RCC 7860 (cell line): ENCODE measurements at regions not wholly inside any gene's neighbourhood (a gene's known extent, or its start where the extent isn't known, plus 50 kb on each side); places are given as distances from the start of the nearest gene placed in this dataset.

Experiments used
- DNase-seq: peaks from one replicate; pipeline ENCODE4 v3.0.0-alpha.2; 2015; ENCODE audit warnings: low spot score
- FAIRE-seq: peaks from 2 replicates; lab custom pipeline; 2012; peaks lifted over from hg19 to GRCh38; lab: Jason Lieb, UNC

DNA sequence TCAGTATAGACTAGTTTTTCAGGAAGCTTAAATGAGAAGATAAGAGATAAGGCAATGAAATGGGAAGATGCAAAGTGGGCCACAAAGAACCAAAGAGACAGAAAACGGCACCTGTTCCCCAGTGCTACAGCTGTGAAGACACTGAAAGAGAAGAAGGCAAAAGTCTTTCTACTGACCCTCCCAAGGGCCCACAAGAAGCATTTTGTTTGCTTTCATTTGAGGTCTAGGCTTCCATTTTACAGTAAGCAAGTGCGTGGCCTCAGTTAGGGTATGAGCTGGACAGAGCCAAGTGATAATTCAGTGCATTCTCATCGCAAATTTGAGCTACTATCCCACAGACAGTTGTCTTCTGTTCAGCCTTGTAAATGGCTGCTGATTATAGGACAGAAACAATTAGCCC, 53.4 kb upstream of the STK17B start:
- DNase-seq: no peak
- no peak for FAIRE-seq

DNA sequence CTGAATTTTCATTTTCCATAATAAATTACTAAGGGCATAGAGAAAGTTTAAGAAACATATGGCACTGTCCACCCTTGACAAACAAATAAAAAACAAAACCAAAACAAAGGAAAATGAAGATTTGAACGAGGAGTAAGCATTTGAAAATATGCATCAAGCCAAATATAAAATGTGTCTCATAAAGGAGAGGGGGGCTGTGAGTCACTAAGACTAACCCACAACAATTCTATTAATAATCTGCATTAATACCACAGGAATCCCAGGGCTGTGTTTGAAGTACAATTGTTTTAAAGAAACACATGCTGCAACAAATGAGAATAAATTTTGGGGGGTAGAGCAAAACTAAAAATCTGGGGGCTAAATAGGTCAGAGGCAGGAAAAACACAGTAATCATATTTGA, 53.8 kb upstream of the STK17B start:
- DNase-seq (no peak), FAIRE-seq (peak; percentile 72)

DNA sequence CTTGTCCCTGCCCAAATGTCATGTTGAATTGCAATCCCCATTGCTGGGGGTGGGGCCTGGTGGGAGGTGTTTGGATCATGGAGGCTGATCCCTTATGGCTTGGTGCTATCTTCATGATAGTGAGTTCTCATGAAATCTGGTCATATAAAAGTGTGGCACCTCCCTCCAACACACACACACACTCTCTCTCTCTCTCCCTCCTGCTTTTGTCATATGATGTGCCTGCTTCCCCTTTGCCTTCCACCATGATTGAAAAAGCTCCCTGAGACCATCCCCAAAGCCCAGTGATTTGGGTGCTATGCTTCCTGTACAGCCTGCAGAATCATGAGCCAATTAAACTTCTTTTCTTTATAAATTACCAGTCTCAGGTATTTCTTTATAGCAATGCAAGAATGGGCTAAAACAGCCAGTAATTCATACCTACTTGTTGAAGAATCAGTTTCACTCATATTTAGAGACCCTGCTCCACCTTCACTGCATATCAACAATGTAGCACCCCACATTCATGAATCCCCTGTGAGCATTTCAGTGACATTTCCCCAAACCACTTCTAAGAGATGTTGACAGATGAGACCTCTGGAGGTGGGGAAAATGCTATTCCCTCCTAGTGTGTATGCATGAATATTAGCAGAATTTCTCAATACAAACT, 54.8 kb upstream of the STK17B start:
- FAIRE-seq (no peak), DNase-seq (no peak)

DNA sequence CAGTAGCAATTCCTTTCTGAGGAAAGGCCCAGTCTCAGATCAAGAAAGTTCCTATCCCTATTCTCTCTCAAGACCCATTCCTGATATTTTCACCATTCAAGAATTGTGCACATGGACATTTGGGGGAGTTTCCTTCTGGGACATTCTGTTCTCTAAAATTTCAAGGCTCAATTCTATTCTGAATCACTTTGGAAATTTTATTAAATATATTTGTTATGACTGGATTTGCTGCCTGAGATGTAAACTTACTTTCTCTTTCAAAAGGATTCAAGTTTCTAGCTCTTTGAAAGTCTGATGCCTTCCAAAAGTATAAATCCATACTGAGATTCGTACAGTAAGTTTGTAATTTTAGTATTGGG, 55.3 kb upstream of the STK17B start:
- FAIRE-seq (no peak), DNase-seq (no peak)

DNA sequence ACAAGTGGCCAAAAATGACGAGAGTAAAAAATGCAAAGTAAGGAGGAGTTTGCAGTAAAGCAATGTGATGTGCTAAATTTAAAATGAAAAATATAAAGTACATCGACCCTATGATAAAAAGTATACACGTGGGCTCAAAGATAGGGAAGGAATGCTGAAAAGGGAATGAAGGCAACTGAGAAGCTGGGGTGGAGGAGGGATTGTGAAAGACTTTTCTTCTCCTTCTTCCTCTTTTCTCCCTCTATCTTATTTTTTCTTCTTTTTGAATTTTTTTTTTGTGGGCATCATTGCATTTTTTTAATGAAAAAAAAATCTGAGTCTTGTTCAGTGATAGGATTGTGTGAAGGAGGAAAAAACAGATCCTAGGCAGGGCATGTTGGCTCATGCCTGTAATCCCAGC, 57.6 kb upstream of the STK17B start:
- DNase-seq (no peak), FAIRE-seq (no peak)

DNA sequence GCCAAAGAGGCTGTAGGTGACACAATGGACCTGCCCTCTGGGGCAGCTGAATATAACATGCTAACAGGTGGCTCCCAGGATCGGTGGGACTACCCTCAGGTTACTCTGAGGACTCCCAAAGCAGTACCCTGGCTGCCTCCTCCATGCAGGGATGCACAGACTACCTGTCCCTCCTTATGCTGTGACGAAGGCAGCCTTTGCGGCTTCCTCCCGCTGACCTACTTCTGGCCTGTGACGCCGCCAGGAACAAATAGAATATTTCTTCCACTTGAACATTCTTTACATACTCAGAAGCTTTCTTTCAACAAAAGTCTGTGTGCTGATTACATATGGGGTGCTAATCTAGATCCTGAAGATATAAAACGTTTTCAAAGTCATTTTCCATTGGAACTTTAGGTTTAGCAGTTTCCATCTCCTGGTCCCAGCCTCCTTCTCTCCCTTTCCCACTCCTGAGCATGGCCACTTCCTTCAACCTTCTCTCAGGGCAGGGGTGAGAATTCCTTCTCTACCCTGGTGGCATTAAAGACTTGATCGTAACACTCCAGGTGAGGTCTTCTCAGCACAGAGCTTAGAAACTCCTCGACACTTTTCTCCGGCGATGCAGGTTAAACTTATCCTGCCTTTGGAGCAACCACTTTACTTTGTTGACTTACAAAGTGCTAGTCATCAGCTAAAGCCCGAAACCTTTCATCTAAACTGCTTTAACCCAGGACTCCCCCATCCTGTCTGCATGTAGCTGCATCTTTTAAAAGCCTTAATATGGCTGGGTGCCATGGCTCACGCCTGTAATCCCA, 58.9 kb upstream of the STK17B start:
- DNase-seq: no peak
- FAIRE-seq: no peak

DNA sequence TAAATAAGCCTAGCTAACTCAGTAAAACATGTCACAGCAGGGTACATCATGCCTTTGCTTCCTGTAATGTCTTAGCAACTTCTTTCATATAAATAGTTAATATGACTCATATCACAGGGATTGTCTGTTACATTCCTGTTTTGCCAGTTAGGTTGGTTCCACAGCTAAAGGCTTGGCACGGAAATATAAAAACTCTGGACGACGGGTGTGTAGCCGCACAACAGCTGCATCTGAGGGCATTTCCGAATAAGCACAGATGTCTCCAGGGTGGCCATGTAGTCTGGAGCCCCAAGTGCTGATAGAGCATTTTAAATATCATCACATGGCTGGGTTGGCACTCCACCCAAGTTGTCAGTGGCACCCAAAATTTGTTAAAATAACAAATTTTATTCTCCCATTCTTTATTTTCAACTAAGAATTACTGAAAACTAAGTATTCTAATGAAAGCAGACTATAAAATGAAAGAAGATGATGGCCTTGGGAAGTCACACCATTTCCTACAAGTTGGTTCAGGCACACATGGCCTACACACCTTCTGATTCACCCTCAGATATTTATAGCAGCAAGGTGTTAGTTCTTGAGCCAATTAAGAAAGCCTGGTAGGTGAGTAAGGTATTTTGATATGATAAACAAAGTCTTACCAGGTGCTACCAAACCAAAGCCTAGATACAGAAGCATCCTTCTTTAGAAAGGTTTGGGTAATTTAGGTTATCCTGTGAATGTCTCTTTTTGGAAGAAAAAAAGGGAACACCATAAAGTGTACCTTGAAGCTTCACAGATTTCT, 61.8 kb upstream of the STK17B start:
- FAIRE-seq: peak; percentile 96

DNA sequence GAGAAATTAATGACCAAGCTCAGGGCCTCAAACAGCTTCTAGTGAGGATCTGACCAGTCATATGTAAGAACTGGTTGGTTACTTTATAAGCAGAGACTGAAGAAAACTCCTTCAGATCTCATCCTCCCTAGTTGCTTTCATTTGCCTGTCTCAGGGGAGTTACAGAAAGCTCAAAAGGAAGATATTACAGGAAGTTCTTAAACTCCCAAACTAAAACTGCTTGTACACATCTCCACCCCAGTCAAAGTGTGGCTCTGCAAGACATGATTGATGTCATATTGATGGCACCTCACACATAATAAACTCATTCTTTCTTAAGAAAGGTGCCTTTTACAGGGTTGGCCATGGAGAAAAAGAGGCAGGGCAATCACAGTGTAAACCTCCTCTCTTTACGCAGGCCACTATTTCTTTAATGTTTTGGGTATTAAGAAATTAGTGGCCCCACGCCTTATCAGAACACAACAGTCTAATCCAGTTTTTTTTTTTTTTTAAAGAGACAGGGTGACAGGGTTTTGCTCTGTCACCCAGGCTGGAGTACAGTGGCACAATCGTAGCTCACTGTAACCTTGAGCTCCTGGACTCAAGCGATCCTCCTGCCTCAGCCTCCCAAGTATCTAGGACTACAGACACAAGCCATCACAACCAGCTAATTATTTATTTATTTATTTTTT, 62.6 kb upstream of the STK17B start:
- FAIRE-seq (no peak), DNase-seq (no peak)

More for the DNA sequence above, 61.8 kb upstream of the STK17B start:
- peak; percentile 97 for DNase-seq

DNA sequence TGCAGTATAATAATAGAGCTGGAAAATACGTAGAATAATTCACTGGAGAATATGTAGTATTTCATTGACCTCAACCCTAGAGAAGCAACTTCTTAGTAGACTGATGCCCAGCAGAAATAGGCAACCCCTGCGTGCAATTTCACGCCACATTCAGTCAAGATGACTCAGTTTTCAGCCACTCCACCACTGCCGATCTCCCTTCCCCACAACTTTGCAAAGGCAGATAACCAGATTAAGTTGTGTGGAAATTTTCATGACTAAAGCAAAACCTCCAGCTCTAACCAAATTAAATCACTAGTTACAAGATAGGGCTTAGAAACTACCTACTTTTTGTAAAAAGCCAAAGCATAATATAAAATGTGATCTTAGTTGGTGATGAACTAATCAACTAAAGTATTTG, 63.3 kb upstream of the STK17B start:
- peak; percentile 97 for FAIRE-seq

DNA sequence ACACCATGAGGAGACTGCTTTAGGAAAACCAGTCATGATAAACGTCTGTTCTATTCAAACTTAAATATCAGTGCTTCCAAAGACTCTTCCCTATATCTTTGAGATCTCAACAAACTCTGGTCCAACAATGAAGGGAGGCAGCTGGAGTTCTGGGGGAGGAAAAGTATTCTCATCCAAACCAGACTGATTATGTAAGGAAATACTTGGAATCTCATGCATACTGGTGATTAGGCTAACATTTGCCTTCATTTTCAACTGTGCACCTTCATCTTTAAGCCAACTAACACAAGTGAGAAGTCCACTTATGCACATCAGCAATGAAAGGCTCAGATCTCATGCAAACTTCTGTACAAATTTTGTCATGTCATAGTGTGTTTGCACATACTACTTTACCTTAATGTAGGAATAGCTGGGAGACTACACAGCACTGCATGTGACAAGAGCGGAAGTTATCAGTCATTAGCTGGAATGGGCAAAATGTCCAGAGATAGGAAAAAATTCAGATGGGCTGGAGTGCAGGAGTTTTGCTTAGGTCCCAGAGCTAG, 67.5 kb upstream of the STK17B start:
- DNase-seq (no peak), FAIRE-seq (no peak)

More for the DNA sequence above, 63.3 kb upstream of the STK17B start:
- peak; percentile 86 for DNase-seq

DNA sequence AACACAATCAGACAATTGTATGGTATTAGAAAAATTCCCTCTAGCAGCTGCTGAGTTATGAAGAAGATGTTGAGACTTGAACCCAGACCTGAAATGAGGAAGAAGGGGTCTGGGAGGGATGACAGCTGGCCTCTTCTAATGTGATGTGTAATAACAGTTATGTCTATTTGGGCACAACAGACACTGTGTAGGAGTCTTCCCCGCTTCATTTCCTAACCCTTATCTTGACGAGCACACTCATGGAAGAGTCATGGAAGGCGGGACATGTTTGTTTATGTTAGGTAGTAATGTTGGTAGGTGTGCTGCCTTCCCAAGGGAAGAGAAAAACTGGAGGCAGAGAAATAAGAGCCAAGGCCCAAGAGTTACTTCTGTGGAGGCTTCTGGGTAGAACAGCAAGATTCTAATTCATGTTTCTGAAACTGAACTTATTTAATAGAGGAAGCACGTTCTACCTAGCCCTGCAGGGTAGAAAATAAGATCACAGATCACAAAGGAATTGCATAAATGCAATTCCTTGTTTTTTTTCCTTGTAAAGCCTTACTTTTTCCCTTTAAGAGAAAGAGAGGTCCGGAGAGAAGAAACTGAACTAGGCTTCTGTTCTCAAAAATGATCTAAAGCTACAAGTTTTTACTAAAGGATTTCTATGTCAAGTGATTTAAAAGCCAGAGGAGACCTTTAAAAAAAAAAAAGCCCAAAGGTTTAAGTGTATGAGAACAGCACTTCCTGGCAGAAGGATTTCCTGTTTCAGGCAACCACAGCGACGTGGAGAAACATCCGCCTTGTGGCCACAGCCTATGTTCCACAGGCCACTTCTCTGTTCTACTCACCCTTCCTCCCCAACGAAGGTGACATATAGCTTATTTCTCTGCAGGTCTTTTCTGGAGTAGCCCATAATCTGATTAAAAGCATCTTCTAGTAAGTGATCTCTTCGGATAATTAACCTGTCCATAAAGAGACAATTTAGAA, 68.5 kb upstream of the STK17B start:
- DNase-seq (peak; percentile 78), FAIRE-seq (peak; percentile 43)

DNA sequence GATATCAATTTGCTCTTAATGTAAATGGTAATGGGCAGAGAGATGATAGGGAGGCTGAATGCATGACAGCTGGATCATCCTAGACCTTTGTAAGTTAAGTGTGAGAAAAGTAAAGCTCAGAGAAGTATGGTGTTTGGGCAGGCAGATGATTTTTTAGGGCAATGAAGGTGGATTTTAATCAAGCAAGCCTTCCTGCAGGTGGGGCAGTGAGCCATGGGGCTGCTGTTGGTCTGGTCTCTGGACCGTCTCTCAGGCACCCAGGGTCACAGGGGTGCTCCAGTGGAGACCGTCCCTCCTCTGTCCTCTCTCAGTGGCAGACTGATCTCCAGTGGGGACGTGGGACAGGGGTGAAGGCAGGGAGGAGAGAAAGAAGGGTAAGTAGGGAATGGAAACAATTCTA, 69.8 kb upstream of the STK17B start:
- DNase-seq (no peak), FAIRE-seq (no peak)

DNA sequence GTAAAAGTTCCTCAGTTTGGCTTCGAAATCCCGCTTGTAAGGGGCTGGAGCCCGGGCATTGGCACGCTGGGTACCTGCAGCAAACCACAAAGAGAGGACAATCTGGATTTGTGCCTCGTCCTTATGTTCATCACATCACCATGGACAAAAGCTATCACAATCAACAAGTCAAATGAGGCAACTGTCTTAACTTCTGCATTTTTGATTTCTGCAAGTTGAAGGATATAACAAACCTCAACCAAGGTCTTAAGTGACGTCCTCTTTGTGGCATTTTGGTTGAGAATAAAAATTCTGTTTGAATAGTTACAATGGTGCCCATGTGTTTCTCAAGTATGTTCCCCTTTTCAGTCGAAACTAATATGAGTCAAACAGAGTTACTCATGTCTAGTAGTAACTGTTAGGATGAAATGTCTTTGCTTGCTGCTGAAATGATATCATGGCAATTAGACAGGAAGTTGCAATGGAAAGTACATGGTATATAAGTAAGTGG, 70.8 kb upstream of the STK17B start:
- peak; percentile 11 for FAIRE-seq
- peak; percentile 78 for DNase-seq

DNA sequence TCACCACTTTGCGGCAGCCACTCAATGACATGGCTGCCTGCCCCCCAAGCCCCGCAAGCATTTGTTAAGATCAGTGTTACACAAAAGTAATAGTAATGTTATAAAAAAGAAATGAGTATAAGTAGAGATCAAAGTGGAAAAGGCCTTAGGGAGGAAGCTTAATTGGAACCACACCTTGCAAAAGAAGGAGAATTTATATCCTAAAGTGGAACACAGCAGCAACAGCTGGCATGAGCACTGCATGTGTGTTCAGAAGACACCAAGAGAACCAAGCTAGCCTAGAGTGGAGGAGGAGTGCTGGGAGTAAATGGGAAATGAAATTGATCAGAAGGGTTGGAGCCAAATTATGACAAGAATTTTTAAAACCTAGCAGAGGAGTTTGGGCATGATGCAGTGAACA, 73.1 kb upstream of the STK17B start:
- DNase-seq (no peak), FAIRE-seq (no peak)

DNA sequence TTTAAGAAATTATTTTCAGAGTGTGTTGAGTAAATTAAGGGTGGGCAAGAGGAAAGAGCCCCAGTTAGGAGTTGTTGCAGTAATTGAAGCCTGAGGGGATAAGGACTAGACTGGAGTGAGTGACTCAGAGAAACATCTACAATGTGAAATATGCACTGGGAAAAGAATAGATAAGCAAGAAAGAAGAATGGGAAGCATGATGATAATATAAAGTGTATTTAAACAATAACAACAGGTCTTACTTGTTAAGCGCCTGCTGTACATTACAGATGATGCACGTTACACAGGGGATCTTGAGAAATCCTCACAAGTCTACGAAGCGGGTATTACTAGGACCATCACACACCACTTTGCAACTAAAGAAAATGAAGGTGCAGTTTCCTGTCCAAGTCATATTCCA, 73.6 kb upstream of the STK17B start:
- no peak for DNase-seq
- FAIRE-seq: no peak

DNA sequence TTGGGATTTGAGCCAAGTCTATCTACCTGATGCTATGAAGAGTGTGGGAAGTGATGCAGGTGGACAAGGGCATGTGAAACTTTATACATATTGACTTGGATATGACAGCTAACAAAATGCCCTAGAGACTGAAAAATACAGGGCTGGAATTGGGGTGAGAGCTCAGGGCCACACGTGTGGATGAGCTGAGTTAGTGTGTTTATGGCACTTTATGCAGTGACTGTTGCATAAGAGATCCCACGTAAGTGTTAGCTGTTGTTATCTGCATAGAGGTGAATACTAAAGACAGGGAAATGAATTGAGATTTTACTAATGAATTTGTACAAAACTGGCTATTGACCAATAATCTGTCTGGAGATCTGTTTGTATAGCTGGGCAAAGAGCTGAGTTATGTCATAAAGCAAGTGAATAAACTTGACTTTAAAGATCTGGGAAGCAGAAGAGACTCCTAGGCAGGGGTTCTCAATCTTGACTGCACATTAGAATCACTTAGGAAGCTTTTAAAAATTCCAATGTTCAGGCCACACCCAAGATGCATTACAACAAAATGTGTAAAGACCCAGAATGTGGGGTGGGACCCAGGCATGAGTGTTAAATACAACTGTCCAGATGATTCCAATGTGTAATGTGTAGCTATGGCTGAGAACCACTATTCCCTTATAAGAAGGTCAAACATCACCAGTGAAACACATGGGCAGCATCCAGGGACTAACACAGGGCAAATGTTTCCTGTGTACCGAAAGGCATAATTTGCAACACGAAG, 74.2 kb upstream of the STK17B start:
- no peak for DNase-seq
- FAIRE-seq: no peak

DNA sequence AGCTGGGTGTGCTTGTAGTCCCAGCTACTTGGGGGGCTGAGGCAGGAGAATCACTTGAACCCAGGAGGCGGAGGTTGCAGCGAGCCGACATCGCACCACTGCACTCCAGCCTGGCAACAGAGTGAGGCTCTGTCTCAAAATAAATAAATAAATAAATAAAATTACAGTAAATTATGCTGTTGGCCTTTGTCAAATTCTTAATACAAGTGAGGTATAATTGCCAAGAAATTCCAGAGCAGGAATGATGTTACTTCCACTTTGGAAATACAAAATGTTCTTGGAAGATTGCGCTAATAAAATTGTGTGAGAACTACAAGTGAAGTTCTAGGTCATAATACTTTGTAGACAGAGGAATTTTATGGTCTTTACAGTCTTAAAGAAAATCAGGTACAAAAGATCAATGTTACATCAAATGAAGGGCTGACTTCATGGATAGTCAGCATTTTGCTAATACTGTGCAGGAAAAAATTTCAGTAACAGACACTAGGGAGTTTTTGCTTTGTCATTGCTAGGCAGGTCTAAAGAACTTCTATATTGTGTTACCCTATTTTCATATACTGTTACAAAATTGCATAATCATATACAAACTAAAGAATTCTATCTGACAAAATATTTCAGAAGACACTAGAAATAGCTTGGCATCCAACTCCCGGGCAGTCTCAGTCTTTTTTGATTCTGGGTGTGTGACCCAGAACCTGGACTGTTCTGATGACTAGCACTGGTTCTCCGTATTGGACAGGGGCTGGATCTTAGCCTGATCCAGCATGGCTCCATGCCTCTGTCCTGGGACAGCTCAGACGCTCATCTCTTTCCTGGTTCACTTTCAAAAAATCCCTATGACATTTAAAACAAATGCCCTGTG, 76.0 kb upstream of the STK17B start:
- FAIRE-seq (no peak), DNase-seq (no peak)

DNA sequence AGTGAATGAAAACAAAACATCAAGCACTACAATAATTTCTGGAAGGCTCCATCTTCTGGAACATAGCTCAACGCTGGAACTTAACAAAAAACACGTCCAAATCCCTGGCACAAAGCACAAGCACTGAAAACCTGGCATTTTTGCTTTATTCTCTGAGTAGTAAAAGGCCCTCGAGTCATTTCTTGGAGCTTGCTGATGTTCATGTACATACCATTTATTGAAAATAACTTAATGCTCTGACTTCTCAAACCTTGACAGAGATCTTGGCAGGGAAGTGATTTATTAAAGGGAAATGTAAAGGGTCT, 76.5 kb upstream of the STK17B start:
- FAIRE-seq: no peak
- no peak for DNase-seq
